Keratinocyte (primary cell): ENCODE measurements at regions not wholly inside any gene's neighbourhood (a gene's known extent, or its start where the extent isn't known, plus 50 kb on each side); places are given as distances from the start of the nearest gene placed in this dataset.

Experiments used
- DNase-seq: peaks from one replicate; pipeline ENCODE4 v3.0.0-alpha.2; 2011; ENCODE audit warnings: low read depth, missing footprints, low spot score
- FAIRE-seq: peaks from 2 replicates; lab custom pipeline; 2011; peaks lifted over from hg19 to GRCh38; lab: Jason Lieb, UNC
- H2AFZ ChIP-seq: 2 replicates; pipeline ENCODE4 v1.6.0; 2012; ENCODE audit warnings: low read length, control low read depth, inconsistent platforms; ENCODE audit not compliant: control insufficient read depth
- H3K27ac ChIP-seq: 2 replicates; pipeline ENCODE4 v1.5.1; 2011; ENCODE audit warnings: low read length; ENCODE audit not compliant: control insufficient read depth, insufficient read depth
- H3K27me3 ChIP-seq: 3 replicates; pipeline ENCODE4 v1.6.0; 2011; ENCODE audit warnings: low read length; ENCODE audit not compliant: control insufficient read depth, insufficient read depth; ENCODE audit errors: extremely low read depth
- H3K36me3 ChIP-seq, 2 experiments: 2 replicates in 1 of 2; 3 replicates in 1 of 2; pipeline ENCODE4 v1.5.1; 2011; ENCODE audit warnings: low read length in 2 of 2, mild to moderate bottlenecking in 1 of 2; ENCODE audit not compliant: control insufficient read depth in 2 of 2, insufficient read depth in 2 of 2; ENCODE audit errors: extremely low read depth in 1 of 2
- H3K4me1 ChIP-seq: 3 replicates; pipeline ENCODE4 v1.5.1; 2011; ENCODE audit warnings: low read length; ENCODE audit not compliant: control insufficient read depth, insufficient read depth; ENCODE audit errors: extremely low read depth
- H3K4me2 ChIP-seq: 3 replicates; pipeline ENCODE4 v1.6.0; 2011; ENCODE audit warnings: low read depth, low read length; ENCODE audit not compliant: control insufficient read depth, insufficient read depth; ENCODE audit errors: extremely low read depth
- H3K4me3 ChIP-seq, 3 experiments: fragments of 200-600 bp in 1 of 3; sonication (generic) in 1 of 3; 2 replicates in 2 of 3; 3 replicates in 1 of 3; pipeline ENCODE4 v1.5.1; 2011 to 2016; ENCODE audit warnings: low read length in 3 of 3, mild to moderate bottlenecking in 3 of 3, control low read depth in 2 of 3, inconsistent platforms in 1 of 3, low read depth in 1 of 3, mixed read lengths in 1 of 3, mixed run types in 1 of 3, moderate library complexity in 1 of 3; ENCODE audit not compliant: control insufficient read depth in 2 of 3, insufficient read depth in 2 of 3; ENCODE audit errors: extremely low read depth in 1 of 3
- H3K79me2 ChIP-seq: 2 replicates; pipeline ENCODE4 v1.6.0; 2012; ENCODE audit warnings: low read length; ENCODE audit not compliant: control insufficient read depth, insufficient read depth
- H3K9ac ChIP-seq: 3 replicates; pipeline ENCODE4 v1.6.0; 2011; ENCODE audit warnings: low read length; ENCODE audit not compliant: control insufficient read depth, insufficient read depth; ENCODE audit errors: extremely low read depth
- H3K9me1 ChIP-seq: 3 replicates; pipeline ENCODE4 v1.6.0; 2011; ENCODE audit warnings: low read length; ENCODE audit not compliant: control insufficient read depth, insufficient read depth; ENCODE audit errors: extremely low read depth
- H3K9me3 ChIP-seq: 2 replicates; pipeline ENCODE4 v1.5.1; 2012; ENCODE audit warnings: low read depth, low read length; ENCODE audit not compliant: control insufficient read depth
- H4K20me1 ChIP-seq: 3 replicates; pipeline ENCODE4 v1.6.0; 2011; ENCODE audit warnings: low read length; ENCODE audit not compliant: control insufficient read depth, insufficient read depth; ENCODE audit errors: extremely low read depth
- CTCF ChIP-seq, 3 experiments: IDR thresholded peaks in 1 of 3; conservative IDR thresholded peaks in 1 of 3; optimal IDR thresholded peaks in 1 of 3; 2 replicates in 2 of 3; 3 replicates in 1 of 3; pipeline versions ENCODE3 to v1.5.1; 2011; ENCODE audit warnings: low read length in 3 of 3, mild to moderate bottlenecking in 3 of 3, moderate library complexity in 2 of 3, control low read depth in 1 of 3, inconsistent platforms in 1 of 3; ENCODE audit not compliant: insufficient read depth in 2 of 3; ENCODE audit errors: extremely low read depth in 1 of 3
- EZH2 ChIP-seq: IDR thresholded peaks from one replicate; pipeline ENCODE4 v1.6.1; 2012; ENCODE audit warnings: inconsistent platforms, mild to moderate bottlenecking, low read length, moderate library complexity
- dilution Hi-C: fragments of 300-500 bp; cut with MboI; formaldehyde crosslinking; loops from one replicate; pipeline ENCODE4 v1.7.0; 2020; ENCODE audit warnings: low sequenced_read_pairs; ENCODE audit not compliant: extremely low pct_ligation_motif_present

DNA sequence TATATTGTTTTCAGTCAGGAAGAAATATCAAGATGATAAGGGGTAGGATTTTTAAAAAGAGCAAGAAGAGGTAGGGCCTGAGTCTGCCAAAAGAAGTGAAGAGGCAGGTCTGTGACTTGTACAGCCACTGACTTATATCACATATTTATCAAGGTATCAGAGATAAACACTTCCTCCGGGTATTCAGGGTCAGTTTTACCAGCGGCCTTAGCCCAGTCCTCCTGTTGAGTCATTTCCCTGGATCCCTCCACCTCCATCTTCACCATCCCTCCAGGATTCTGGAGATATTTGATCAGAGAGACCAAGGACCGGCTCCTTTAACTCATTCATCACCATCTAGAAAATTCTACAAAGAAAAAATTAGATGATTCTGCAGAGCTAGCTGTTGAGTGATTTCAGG is 375.7 kb upstream of the TUSC1 start:
- no peaks in the 10 kb centered on the region for H3K9me1 ChIP-seq
- FAIRE-seq: no peak
- H2AFZ ChIP-seq: no peak overlapping the region
- H3K36me3 ChIP-seq: no peaks in the 10 kb centered on the region
- no peak overlapping the region for H3K4me2 ChIP-seq
- no peak overlapping the region for H3K9ac ChIP-seq
- DNase-seq: no peak
- H3K4me1 ChIP-seq: no peaks in the 10 kb centered on the region
- no peaks in the 10 kb centered on the region for H3K79me2 ChIP-seq
- dilution Hi-C loops: no loop called here
- H3K9me3 ChIP-seq: no peaks in the 10 kb centered on the region
- H3K27me3 ChIP-seq: no peaks in the 10 kb centered on the region
- H4K20me1 ChIP-seq: no peaks in the 10 kb centered on the region
- H3K4me3 ChIP-seq: no peak overlapping the region
- TF ChIP-seq CTCF (optimal IDR thresholded peaks at IDR 0.05 in 1 of 3, IDR thresholded peaks at IDR 0.05 in 1 of 3, conservative IDR thresholded peaks at IDR 0.05 in 1 of 3; ENCODE audit: extremely low read depth in 1 of 3, insufficient read depth in 2 of 3, low read length in 3 of 3): no peak
- no peak for TF ChIP-seq EZH2
- H3K27ac ChIP-seq: no peak overlapping the region

GRCh38 chr9:26043431-26043830 is 365.2 kb upstream of the TUSC1 start:
- H3K9ac ChIP-seq: no peak overlapping the region
- no peaks in the 10 kb centered on the region for H3K9me3 ChIP-seq
- H4K20me1 ChIP-seq: no peaks in the 10 kb centered on the region
- no peak overlapping the region for H3K27ac ChIP-seq
- H2AFZ ChIP-seq: no peak overlapping the region
- dilution Hi-C loops: no loop called here
- H3K27me3 ChIP-seq: no peaks in the 10 kb centered on the region
- no peaks in the 10 kb centered on the region for H3K4me1 ChIP-seq
- H3K4me2 ChIP-seq: no peak overlapping the region
- FAIRE-seq (no peak), DNase-seq (no peak)
- H3K79me2 ChIP-seq: no peaks in the 10 kb centered on the region
- H3K36me3 ChIP-seq: no peaks in the 10 kb centered on the region
- no peak for TF ChIP-seq CTCF (optimal IDR thresholded peaks at IDR 0.05 in 1 of 3, IDR thresholded peaks at IDR 0.05 in 1 of 3, conservative IDR thresholded peaks at IDR 0.05 in 1 of 3; ENCODE audit: extremely low read depth in 1 of 3, insufficient read depth in 2 of 3, low read length in 3 of 3)
- TF ChIP-seq EZH2: no peak
- H3K4me3 ChIP-seq: no peak overlapping the region
- no peaks in the 10 kb centered on the region for H3K9me1 ChIP-seq
